Bronchial epithelial cell (primary cell): ENCODE measurements at regions not wholly inside any gene's neighbourhood (a gene's known extent, or its start where the extent isn't known, plus 50 kb on each side); places are given as distances from the start of the nearest gene placed in this dataset.

Source experiments
- DNase-seq: peaks from one replicate; pipeline ENCODE4 v3.0.0-alpha.2; 2010; ENCODE audit warnings: low read depth
- FAIRE-seq: peaks from 2 replicates; lab custom pipeline; 2011; peaks lifted over from hg19 to GRCh38; lab: Jason Lieb, UNC
- H3K27me3 ChIP-seq: 2 replicates; pipeline ENCODE4 v1.5.1; 2011; ENCODE audit warnings: low read length; ENCODE audit not compliant: control insufficient read depth, insufficient read depth
- H3K36me3 ChIP-seq: 2 replicates; pipeline ENCODE4 v1.5.1; 2011; ENCODE audit warnings: low read length; ENCODE audit not compliant: control insufficient read depth, insufficient read depth
- H3K4me3 ChIP-seq: 2 replicates; pipeline ENCODE4 v1.5.1; 2011; ENCODE audit warnings: mild to moderate bottlenecking, low read depth, low read length, control low read depth
- TF ChIP-seq, protein P1 (sequence below): IDR thresholded peaks from 2 replicates; pipeline ENCODE4 v1.5.1; 2011; ENCODE audit warnings: mild to moderate bottlenecking, moderate library complexity, low read length, control low read depth, inconsistent platforms; ENCODE audit not compliant: insufficient read depth, severe bottlenecking

DNA sequence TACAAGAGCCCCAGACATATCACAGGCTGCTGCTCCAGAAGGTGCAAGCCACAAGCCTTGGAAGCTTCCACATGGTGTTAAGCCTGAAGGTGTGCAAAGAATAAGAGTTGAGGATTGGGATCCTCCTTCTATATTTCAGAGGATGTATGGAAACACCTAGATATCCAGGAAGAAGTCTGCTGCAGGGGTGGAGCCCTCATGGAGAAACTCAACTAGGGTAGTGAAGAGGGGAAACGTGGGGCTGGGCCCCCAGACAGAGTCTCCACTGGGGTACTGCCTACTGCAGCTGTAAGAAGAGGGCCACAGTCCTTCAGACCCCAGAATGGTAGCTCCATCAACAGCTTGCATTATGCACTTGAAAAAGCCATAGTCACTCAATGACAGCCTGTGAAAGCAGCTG, 1444.0 kb downstream of the SLITRK1 start:
- no peak overlapping the region for H3K4me3 ChIP-seq
- DNase-seq (no peak), FAIRE-seq (no peak)
- TF ChIP-seq, protein P1, sequence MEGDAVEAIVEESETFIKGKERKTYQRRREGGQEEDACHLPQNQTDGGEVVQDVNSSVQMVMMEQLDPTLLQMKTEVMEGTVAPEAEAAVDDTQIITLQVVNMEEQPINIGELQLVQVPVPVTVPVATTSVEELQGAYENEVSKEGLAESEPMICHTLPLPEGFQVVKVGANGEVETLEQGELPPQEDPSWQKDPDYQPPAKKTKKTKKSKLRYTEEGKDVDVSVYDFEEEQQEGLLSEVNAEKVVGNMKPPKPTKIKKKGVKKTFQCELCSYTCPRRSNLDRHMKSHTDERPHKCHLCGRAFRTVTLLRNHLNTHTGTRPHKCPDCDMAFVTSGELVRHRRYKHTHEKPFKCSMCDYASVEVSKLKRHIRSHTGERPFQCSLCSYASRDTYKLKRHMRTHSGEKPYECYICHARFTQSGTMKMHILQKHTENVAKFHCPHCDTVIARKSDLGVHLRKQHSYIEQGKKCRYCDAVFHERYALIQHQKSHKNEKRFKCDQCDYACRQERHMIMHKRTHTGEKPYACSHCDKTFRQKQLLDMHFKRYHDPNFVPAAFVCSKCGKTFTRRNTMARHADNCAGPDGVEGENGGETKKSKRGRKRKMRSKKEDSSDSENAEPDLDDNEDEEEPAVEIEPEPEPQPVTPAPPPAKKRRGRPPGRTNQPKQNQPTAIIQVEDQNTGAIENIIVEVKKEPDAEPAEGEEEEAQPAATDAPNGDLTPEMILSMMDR, result no peak
- H3K27me3 ChIP-seq, result no peaks in the 10 kb centered on the region
- no peaks in the 10 kb centered on the region for H3K36me3 ChIP-seq

DNA sequence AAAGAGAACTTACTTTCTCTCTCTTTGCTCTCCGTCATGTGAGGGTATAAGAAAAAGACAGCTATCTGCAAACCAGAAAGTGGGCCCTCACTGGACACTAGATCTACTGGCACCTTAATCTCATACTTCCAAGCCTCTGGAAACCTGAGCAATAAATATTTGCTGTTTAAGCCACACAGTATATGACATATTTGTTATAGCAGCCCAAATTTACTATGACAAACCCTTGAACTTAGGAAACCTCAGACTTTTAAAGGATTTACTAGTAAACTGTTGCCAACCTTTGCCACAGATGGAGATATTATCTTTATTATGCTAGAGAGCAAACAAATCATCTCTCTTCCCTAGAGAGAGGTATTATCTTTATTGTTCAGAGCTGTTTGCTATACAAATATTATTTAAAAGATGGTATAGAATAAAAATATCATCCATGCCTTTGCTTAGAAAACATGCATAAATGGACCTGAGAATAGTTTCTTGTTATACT, 1446.1 kb downstream of the SLITRK1 start:
- H3K27me3 ChIP-seq, result no peaks in the 10 kb centered on the region
- TF ChIP-seq, protein P1, result no peak
- no peak overlapping the region for H3K4me3 ChIP-seq
- FAIRE-seq, result no peak
- no peaks in the 10 kb centered on the region for H3K36me3 ChIP-seq
- DNase-seq, result no peak

DNA sequence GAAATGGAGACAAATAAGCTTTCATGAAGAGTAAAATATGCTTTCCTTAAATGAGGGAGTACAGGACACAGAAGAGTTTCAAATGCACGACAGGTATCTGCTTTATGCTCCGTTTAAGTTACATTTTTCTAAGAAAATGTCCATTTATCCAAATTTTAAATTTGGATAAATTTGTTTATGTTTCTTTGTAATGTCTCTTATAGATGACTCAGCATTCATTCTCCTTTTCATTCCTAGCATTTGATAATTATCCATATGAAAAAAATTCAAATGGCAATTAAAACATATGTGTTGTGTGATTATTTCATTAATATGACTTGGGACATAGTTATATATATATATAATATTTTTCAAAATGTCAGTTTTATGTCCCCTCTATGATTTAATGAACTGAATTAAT, 1449.3 kb downstream of the SLITRK1 start:
- no peak for FAIRE-seq
- Histone ChIP-seq H3K36me3 (no peaks in the 10 kb centered on the region), H3K4me3 (no peak overlapping the region), H3K27me3 (no peaks in the 10 kb centered on the region)
- DNase-seq, result no peak
- TF ChIP-seq, protein P1, result no peak

DNA sequence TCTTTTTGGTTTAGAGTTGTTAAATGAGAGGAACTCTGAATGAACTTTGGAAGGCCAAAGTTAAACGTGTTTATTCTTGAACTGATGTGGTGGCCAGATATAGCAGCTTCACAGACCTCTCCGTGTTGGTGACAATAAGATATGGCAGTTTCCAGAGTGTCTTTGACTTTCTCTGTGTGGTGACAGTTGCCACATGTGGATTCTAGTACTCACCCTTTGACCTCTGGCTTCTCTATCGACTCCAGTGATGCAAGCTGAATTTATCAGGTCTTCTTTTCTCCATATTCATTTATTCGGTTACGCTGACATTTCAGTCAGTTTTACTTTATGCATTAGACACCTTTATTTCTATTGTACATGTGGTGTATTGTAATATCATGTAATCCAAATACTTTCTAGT, 1469.5 kb downstream of the SLITRK1 start:
- no peak for FAIRE-seq
- DNase-seq, result no peak
- H3K27me3 ChIP-seq, result no peaks in the 10 kb centered on the region
- H3K36me3 ChIP-seq, result no peaks in the 10 kb centered on the region
- TF ChIP-seq, protein P1, result no peak
- no peak overlapping the region for H3K4me3 ChIP-seq

DNA sequence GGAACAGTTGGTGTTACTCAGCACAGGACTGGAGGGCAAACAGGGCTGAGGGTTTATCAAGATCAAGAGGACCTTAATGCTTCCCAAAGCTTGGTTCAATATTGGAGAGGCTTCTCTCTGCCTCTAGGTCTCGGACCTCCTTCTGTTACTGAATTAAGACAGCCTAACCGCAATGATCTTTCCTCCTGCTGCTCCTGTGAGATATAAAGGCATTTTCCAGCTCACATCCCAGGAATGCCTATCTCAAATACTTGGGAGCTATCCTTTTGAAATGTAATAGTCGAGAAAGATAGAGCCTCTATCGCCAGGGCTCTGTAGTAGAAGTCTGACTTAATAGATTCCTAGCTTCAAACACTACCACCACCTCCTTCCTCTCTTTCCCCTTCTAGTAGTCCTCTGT, 1475.0 kb downstream of the SLITRK1 start:
- TF ChIP-seq, protein P1, result no peak

DNA sequence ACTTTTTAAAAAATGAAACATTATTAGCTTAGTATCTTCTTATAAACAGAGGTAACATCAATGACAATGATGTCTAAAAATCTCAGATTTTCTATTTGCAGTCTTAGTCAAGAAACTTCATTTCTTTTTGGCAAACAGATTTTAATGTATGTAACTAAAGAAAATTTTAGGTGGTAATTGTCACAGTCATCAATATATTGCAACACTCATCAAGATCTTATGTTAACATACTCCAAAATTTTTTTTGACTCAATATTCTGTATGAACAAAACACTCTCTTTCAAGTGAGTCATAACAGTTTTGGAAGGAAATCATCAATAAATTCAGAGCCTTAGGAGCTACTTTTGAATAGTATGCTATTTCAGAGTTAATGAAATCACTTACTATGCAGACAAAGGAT, 1507.6 kb downstream of the SLITRK1 start:
- TF ChIP-seq, protein P1, result no peak
- no peak for DNase-seq
- no peak for FAIRE-seq
- no peaks in the 10 kb centered on the region for H3K36me3 ChIP-seq
- H3K4me3 ChIP-seq, result no peak overlapping the region
- no peaks in the 10 kb centered on the region for H3K27me3 ChIP-seq

More for the DNA sequence above, 1475.0 kb downstream of the SLITRK1 start:
- H3K4me3 ChIP-seq, result no peak overlapping the region
- FAIRE-seq (no peak), DNase-seq (no peak)
- no peaks in the 10 kb centered on the region for H3K36me3 ChIP-seq
- H3K27me3 ChIP-seq, result no peaks in the 10 kb centered on the region
